Ovary (tissue), 3 donors: ENCODE measurements at regions not wholly inside any gene's neighbourhood (a gene's known extent, or its start where the extent isn't known, plus 50 kb on each side); places are given as distances from the start of the nearest gene placed in this dataset.

ENCODE experiments used
- CTCF ChIP-seq, 3 donors: fragments of 450-650 bp in 2 of 3; fragments of 200-600 bp in 1 of 3; IDR thresholded peaks; one replicate each; pipeline versions ENCODE4 v1.5.1 to v1.8.0; 2016 to 2022; ENCODE audit warnings: antibody characterized with exemption in 3 of 3, mild to moderate bottlenecking in 1 of 3
- EP300 ChIP-seq: sonication (generic); formaldehyde crosslinking; IDR thresholded peaks from one replicate; pipeline ENCODE4 v1.6.1; 2017; ENCODE audit warnings: antibody characterized with exemption
- POLR2A ChIP-seq: fragments of 450-650 bp; IDR thresholded peaks from one replicate; pipeline ENCODE4 v1.6.1; 2017; ENCODE audit warnings: antibody characterized with exemption, mild to moderate bottlenecking, moderate library complexity
- donor health status: DM: no; HTN: no; CAD: no.

- TF ChIP-seq CTCF (IDR thresholded peaks at IDR 0.05) (no peak), POLR2A (no peak), EP300 (no peak)
Measured at GRCh38 chr11:119476666-119477331, 53.8 kb upstream of the THY1 start.
